ENCODE measurements at regions not wholly inside any gene's neighbourhood (a gene's known extent, or its start where the extent isn't known, plus 50 kb on each side); places are given as distances from the start of the nearest gene placed in this dataset.

GRCh38 chr1:170230323-170230722, 84.6 kb downstream of the NTMT2 start:
- TF ChIP-seq, protein P1, sequence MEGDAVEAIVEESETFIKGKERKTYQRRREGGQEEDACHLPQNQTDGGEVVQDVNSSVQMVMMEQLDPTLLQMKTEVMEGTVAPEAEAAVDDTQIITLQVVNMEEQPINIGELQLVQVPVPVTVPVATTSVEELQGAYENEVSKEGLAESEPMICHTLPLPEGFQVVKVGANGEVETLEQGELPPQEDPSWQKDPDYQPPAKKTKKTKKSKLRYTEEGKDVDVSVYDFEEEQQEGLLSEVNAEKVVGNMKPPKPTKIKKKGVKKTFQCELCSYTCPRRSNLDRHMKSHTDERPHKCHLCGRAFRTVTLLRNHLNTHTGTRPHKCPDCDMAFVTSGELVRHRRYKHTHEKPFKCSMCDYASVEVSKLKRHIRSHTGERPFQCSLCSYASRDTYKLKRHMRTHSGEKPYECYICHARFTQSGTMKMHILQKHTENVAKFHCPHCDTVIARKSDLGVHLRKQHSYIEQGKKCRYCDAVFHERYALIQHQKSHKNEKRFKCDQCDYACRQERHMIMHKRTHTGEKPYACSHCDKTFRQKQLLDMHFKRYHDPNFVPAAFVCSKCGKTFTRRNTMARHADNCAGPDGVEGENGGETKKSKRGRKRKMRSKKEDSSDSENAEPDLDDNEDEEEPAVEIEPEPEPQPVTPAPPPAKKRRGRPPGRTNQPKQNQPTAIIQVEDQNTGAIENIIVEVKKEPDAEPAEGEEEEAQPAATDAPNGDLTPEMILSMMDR (IDR thresholded peaks at IDR 0.05; ENCODE audit: insufficient read depth, low read length, poor library complexity, severe bottlenecking), result no peak
- no peaks in the 10 kb centered on the region for H3K27me3 ChIP-seq (ENCODE audit: control insufficient read depth, insufficient read depth, low read length)
- no peak overlapping the region for H3K4me3 ChIP-seq (ENCODE audit: low read depth, low read length)
- H3K36me3 ChIP-seq (ENCODE audit: control insufficient read depth, insufficient read depth, low read length), result no peaks in the 10 kb centered on the region
- no peak for DNase-seq (ENCODE audit: low read depth)

GRCh38 chr1:170231662-170232061, 85.9 kb downstream of the NTMT2 start:
- Histone ChIP-seq H3K36me3 (ENCODE audit: control insufficient read depth, insufficient read depth, low read length) (no peaks in the 10 kb centered on the region), H3K27me3 (ENCODE audit: control insufficient read depth, insufficient read depth, low read length) (no peaks in the 10 kb centered on the region), H3K4me3 (ENCODE audit: low read depth, low read length) (no peak overlapping the region)
- DNase-seq (ENCODE audit: low read depth), result no peak
- TF ChIP-seq, protein P1 (IDR thresholded peaks at IDR 0.05; ENCODE audit: insufficient read depth, low read length, poor library complexity, severe bottlenecking), result no peak

DNA sequence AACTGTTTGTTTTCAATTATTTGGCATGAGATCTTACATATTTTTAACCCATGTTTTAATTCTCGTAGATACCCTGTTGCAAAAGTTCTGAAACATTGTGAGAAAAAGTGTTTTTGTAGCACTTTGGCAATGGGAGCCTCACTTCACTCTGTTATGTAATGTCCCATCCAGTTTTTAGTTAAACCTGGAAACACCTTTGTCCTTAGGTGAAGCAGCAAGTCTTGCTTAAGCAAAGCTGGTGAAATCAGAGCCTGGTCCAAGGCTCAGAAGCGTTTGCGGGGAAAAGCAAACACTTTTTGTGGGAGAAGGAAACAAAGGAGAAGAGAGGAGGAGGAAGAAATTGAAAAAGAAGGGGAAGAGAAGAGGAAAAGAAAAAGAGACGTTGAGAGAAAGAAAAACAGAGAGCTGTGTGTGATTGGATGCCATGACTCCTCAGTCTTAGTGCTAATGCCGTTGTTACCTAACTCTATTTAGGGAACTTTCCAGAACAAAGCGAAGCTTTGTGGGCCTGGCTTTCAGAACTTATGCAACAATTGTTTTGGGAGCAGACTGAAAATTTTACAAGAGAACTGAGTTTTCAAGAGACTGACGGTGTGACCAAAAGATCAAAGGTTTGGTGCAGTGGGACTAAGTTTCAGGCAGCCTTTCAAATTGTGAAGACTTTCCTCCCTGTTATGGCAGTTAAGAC, 93.1 kb downstream of the NTMT2 start:
- Histone ChIP-seq H3K4me3 (ENCODE audit: low read depth, low read length) (no peak overlapping the region), H3K27me3 (ENCODE audit: control insufficient read depth, insufficient read depth, low read length) (no peaks in the 10 kb centered on the region), H3K36me3 (ENCODE audit: control insufficient read depth, insufficient read depth, low read length) (no peaks in the 10 kb centered on the region)
- DNase-seq (ENCODE audit: low read depth), result no peak
- TF ChIP-seq, protein P1 (IDR thresholded peaks at IDR 0.05; ENCODE audit: insufficient read depth, low read length, poor library complexity, severe bottlenecking), result no peak

DNA sequence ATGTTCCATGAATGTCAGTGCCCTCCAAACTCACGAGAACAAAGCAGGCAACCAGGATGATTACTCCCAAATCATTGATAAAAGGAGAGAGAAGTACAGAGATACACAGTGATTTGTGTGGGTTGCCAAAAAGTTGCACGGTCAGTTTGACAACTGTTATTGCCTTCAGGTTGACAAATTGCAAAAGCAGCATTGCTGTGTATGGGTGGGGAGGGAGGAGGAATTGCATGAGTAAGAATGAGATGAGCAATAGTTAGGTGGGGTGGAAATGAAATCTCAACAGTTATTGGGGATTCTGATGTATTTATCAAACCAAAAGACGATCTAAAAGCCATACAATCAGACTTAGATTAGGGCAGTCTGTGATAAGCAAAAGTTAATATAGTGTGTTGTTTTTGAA, 93.7 kb downstream of the NTMT2 start:
- no peak for DNase-seq (ENCODE audit: low read depth)
- TF ChIP-seq, protein P1 (IDR thresholded peaks at IDR 0.05; ENCODE audit: insufficient read depth, low read length, poor library complexity, severe bottlenecking), result no peak
- Histone ChIP-seq H3K27me3 (ENCODE audit: control insufficient read depth, insufficient read depth, low read length) (no peaks in the 10 kb centered on the region), H3K36me3 (ENCODE audit: control insufficient read depth, insufficient read depth, low read length) (no peaks in the 10 kb centered on the region), H3K4me3 (ENCODE audit: low read depth, low read length) (no peak overlapping the region)

GRCh38 chr1:170240409-170240808, 94.7 kb downstream of the NTMT2 start:
- TF ChIP-seq, protein P1 (IDR thresholded peaks at IDR 0.05; ENCODE audit: insufficient read depth, low read length, poor library complexity, severe bottlenecking), result no peak
- no peak for DNase-seq (ENCODE audit: low read depth)
- H3K36me3 ChIP-seq (ENCODE audit: control insufficient read depth, insufficient read depth, low read length), result no peaks in the 10 kb centered on the region
- H3K27me3 ChIP-seq (ENCODE audit: control insufficient read depth, insufficient read depth, low read length), result no peaks in the 10 kb centered on the region
- H3K4me3 ChIP-seq (ENCODE audit: low read depth, low read length), result no peak overlapping the region

DNA sequence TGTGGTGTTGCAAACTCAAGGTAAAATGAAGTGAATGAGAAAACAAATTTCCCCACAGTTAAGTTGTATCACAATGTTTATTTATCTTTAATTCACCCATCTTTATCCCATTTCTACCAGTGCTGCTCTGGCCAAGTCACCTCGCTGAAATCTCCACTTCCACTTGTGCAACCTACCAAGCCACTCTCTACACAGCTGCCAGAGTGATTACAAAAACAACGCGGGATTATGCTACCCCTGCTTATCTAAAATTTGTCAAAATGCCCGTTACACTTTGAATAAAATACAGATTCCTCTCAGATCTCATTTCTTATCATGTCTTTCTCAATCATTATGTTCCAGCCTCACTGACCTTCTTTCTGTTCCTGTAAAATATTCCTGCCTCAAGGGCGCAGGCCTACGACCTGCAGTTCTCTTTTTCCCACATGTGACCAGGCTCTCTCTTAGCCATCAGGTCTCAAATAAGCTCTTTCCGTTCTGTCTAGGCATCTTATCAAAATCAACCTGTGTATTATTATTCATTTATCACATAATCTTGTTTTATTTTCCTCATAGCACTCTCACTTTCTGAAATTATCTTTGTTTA, 95.6 kb downstream of the NTMT2 start:
- TF ChIP-seq, protein P1 (IDR thresholded peaks at IDR 0.05; ENCODE audit: insufficient read depth, low read length, poor library complexity, severe bottlenecking), result no peak
- no peak overlapping the region for H3K4me3 ChIP-seq (ENCODE audit: low read depth, low read length)
- DNase-seq (ENCODE audit: low read depth), result no peak

More for the DNA sequence above, 95.6 kb downstream of the NTMT2 start:
- no peaks in the 10 kb centered on the region for H3K27me3 ChIP-seq (ENCODE audit: control insufficient read depth, insufficient read depth, low read length)
- H3K36me3 ChIP-seq (ENCODE audit: control insufficient read depth, insufficient read depth, low read length), result no peaks in the 10 kb centered on the region
